Peyer's patch (tissue), 4 donors: ENCODE measurements at regions not wholly inside any gene's neighbourhood (a gene's known extent, or its start where the extent isn't known, plus 50 kb on each side); places are given as distances from the start of the nearest gene placed in this dataset.
A peak's percentile ranks its signal among the peaks of the same experiment; 100 is the strongest.
"Not testable (repeated sequence)": the region's sequence is repeated elsewhere in the genome, so short reads cannot be mapped to it uniquely, and the experiment has no call there.

Experiments used
- DNase-seq, 3 donors: peaks; one replicate each; pipeline ENCODE4 v3.0.0-alpha.2; 2017 to 2019
- H3K27ac ChIP-seq, 4 donors: fragments of 200-600 bp; sonication (generic); one replicate each; pipeline ENCODE4 v1.5.1; 2016 to 2019
- H3K27me3 ChIP-seq, 2 donors: fragments of 200-600 bp; sonication (generic); one replicate each; pipeline ENCODE4 v1.5.1; 2019
- H3K36me3 ChIP-seq, 3 donors: fragments of 200-600 bp; sonication (generic); one replicate each; pipeline ENCODE4 v1.5.1; 2016 to 2019
- H3K4me1 ChIP-seq, 4 donors: fragments of 200-600 bp; sonication (generic); one replicate each; pipeline ENCODE4 v1.5.1; 2016 to 2019
- H3K4me3 ChIP-seq, 4 donors: fragments of 200-600 bp; sonication (generic); 1 replicate in 3 of 4; 2 replicates in 1 of 4; pipeline ENCODE4 v1.5.1; 2016 to 2019; ENCODE audit warnings: mild to moderate bottlenecking in 1 of 4
- H3K9me3 ChIP-seq, 4 donors: fragments of 200-600 bp; sonication (generic); one replicate each; pipeline ENCODE4 v1.5.1; 2016 to 2019; ENCODE audit warnings: mild to moderate bottlenecking in 1 of 4

GRCh38 chr2:87415586-87416265 is 332.2 kb upstream of the PLGLB2 start:
- not testable (repeated sequence) for H3K27ac ChIP-seq, H3K36me3 ChIP-seq, H3K9me3 ChIP-seq, H3K4me3 ChIP-seq, H3K27me3 ChIP-seq, H3K4me1 ChIP-seq
- DNase-seq = peak in 2 of 3 donors; percentile 39 to 45

GRCh38 chr2:87416266-87416592 is 331.7 kb upstream of the PLGLB2 start:
- not testable (repeated sequence) for H3K9me3 ChIP-seq, H3K27me3 ChIP-seq, DNase-seq

GRCh38 chr2:87417147-87417546 is 330.7 kb upstream of the PLGLB2 start:
- not testable (repeated sequence) for H3K27ac ChIP-seq, DNase-seq, H3K27me3 ChIP-seq, H3K36me3 ChIP-seq, H3K4me3 ChIP-seq, H3K9me3 ChIP-seq, H3K4me1 ChIP-seq

More at GRCh38 chr2:87416266-87416592, 331.7 kb upstream of the PLGLB2 start:
- H3K4me1 ChIP-seq, H3K27ac ChIP-seq, H3K4me3 ChIP-seq, H3K36me3 ChIP-seq: not testable (repeated sequence)

GRCh38 chr2:87417742-87418567 is 329.9 kb upstream of the PLGLB2 start:
- not testable (repeated sequence) for H3K27me3 ChIP-seq, H3K9me3 ChIP-seq, H3K4me3 ChIP-seq, H3K36me3 ChIP-seq, H3K27ac ChIP-seq, H3K4me1 ChIP-seq
- DNase-seq = peak in 1 of 3 donors; percentile 45

- H3K27me3 ChIP-seq, H3K9me3 ChIP-seq, H3K4me1 ChIP-seq, H3K36me3 ChIP-seq, H3K4me3 ChIP-seq, H3K27ac ChIP-seq: not testable (repeated sequence)
- peak in 1 of 3 donors; percentile 40 for DNase-seq
Observed at GRCh38 chr2:87418823-87419822, 328.8 kb upstream of the PLGLB2 start.

- not testable (repeated sequence) for DNase-seq, H3K9me3 ChIP-seq, H3K27ac ChIP-seq, H3K4me3 ChIP-seq, H3K27me3 ChIP-seq, H3K36me3 ChIP-seq, H3K4me1 ChIP-seq
Observed at GRCh38 chr2:87419980-87420379, 327.9 kb upstream of the PLGLB2 start.

GRCh38 chr2:87420954-87421353 is 326.9 kb upstream of the PLGLB2 start:
- H3K4me3 ChIP-seq, H3K27me3 ChIP-seq: not testable (repeated sequence)
- DNase-seq = peak in 1 of 3 donors; percentile 39

GRCh38 chr2:87423796-87424762 is 323.8 kb upstream of the PLGLB2 start:
- H3K36me3 ChIP-seq, H3K4me1 ChIP-seq, DNase-seq, H3K27me3 ChIP-seq, H3K9me3 ChIP-seq, H3K27ac ChIP-seq, H3K4me3 ChIP-seq: not testable (repeated sequence)

More at GRCh38 chr2:87420954-87421353, 326.9 kb upstream of the PLGLB2 start:
- not testable (repeated sequence) for H3K9me3 ChIP-seq, H3K27ac ChIP-seq, H3K4me1 ChIP-seq, H3K36me3 ChIP-seq

- H3K36me3 ChIP-seq, H3K9me3 ChIP-seq, H3K27ac ChIP-seq, H3K4me1 ChIP-seq, DNase-seq, H3K27me3 ChIP-seq, H3K4me3 ChIP-seq: not testable (repeated sequence)
Observed at GRCh38 chr2:87424763-87425154, 323.1 kb upstream of the PLGLB2 start.

GRCh38 chr2:87425191-87425590 is 322.7 kb upstream of the PLGLB2 start:
- not testable (repeated sequence) for DNase-seq, H3K36me3 ChIP-seq, H3K4me1 ChIP-seq, H3K9me3 ChIP-seq, H3K27ac ChIP-seq, H3K27me3 ChIP-seq, H3K4me3 ChIP-seq

- not testable (repeated sequence) for H3K27me3 ChIP-seq, H3K9me3 ChIP-seq, H3K4me1 ChIP-seq, H3K4me3 ChIP-seq, H3K27ac ChIP-seq, H3K36me3 ChIP-seq, DNase-seq
Observed at GRCh38 chr2:87425717-87426116, 322.2 kb upstream of the PLGLB2 start.

- DNase-seq = peak in 1 of 3 donors; percentile 45
Observed at GRCh38 chr2:87428452-87429130, 319.3 kb upstream of the PLGLB2 start.

GRCh38 chr2:87429206-87429930 is 318.5 kb upstream of the PLGLB2 start:
- H3K9me3 ChIP-seq, H3K36me3 ChIP-seq, DNase-seq, H3K4me3 ChIP-seq, H3K27ac ChIP-seq, H3K27me3 ChIP-seq, H3K4me1 ChIP-seq: not testable (repeated sequence)

More at GRCh38 chr2:87428452-87429130, 319.3 kb upstream of the PLGLB2 start:
- H3K36me3 ChIP-seq, H3K4me1 ChIP-seq, H3K4me3 ChIP-seq, H3K27me3 ChIP-seq, H3K27ac ChIP-seq, H3K9me3 ChIP-seq: not testable (repeated sequence)
